ENCODE measurements at regions not wholly inside any gene's neighbourhood (a gene's known extent, or its start where the extent isn't known, plus 50 kb on each side); places are given as distances from the start of the nearest gene placed in this dataset.

- intact Hi-C loops (cut with DNase I): no loop called here
- H3K27ac ChIP-seq: no peak overlapping the region
- H3K36me3 ChIP-seq: no peaks in the 10 kb centered on the region
- H3K4me1 ChIP-seq: no peaks in the 10 kb centered on the region
- no peak for DNase-seq
- H3K9me3 ChIP-seq: no peaks in the 10 kb centered on the region
- no peak for TF ChIP-seq CTCF (IDR thresholded peaks at IDR 0.05)
- no peak overlapping the region for H3K4me3 ChIP-seq
- H3K9ac ChIP-seq (ENCODE audit: low read depth in 2 of 2, low read length in 2 of 2): no peak overlapping the region
- no peaks in the 10 kb centered on the region for H3K27me3 ChIP-seq
Measured at GRCh38 chr10:28354511-28354910, 51.6 kb upstream of the MPP7 start.

- H3K4me1 ChIP-seq: no peaks in the 10 kb centered on the region
- intact Hi-C loops (cut with DNase I): no loop called here
- no peaks in the 10 kb centered on the region for H3K9me3 ChIP-seq
- H3K9ac ChIP-seq (ENCODE audit: low read depth in 2 of 2, low read length in 2 of 2): no peak overlapping the region
- DNase-seq: no peak
- no peaks in the 10 kb centered on the region for H3K27me3 ChIP-seq
- H3K36me3 ChIP-seq: no peaks in the 10 kb centered on the region
- TF ChIP-seq CTCF (IDR thresholded peaks at IDR 0.05): no peak
- no peak overlapping the region for H3K4me3 ChIP-seq
- no peak overlapping the region for H3K27ac ChIP-seq
Measured at GRCh38 chr10:28355376-28355775, 52.5 kb upstream of the MPP7 start.

- Histone ChIP-seq H3K9me3 (no peaks in the 10 kb centered on the region), H3K4me3 (no peak overlapping the region), H3K27ac (no peak overlapping the region), H3K9ac (ENCODE audit: low read depth in 2 of 2, low read length in 2 of 2) (no peak overlapping the region), H3K27me3 (no peaks in the 10 kb centered on the region), H3K36me3 (no peaks in the 10 kb centered on the region), H3K4me1 (no peaks in the 10 kb centered on the region)
- no peak for TF ChIP-seq CTCF (IDR thresholded peaks at IDR 0.05)
- no peak for DNase-seq
- intact Hi-C loops (cut with DNase I): no loop called here
Measured at GRCh38 chr10:28359334-28359733, 56.5 kb upstream of the MPP7 start.

- Histone ChIP-seq H3K36me3 (no peaks in the 10 kb centered on the region), H3K9me3 (no peaks in the 10 kb centered on the region), H3K4me1 (no peaks in the 10 kb centered on the region), H3K4me3 (no peak overlapping the region), H3K9ac (ENCODE audit: low read depth in 2 of 2, low read length in 2 of 2) (no peak overlapping the region), H3K27me3 (no peaks in the 10 kb centered on the region), H3K27ac (no peak overlapping the region)
- TF ChIP-seq CTCF (IDR thresholded peaks at IDR 0.05): no peak
- intact Hi-C loops (cut with DNase I): no loop called here
- no peak for DNase-seq
Measured at GRCh38 chr10:28360175-28360574, 57.3 kb upstream of the MPP7 start.

- Histone ChIP-seq H3K36me3 (no peaks in the 10 kb centered on the region), H3K9me3 (no peaks in the 10 kb centered on the region), H3K9ac (ENCODE audit: low read depth in 2 of 2, low read length in 2 of 2) (no peak overlapping the region), H3K27me3 (no peaks in the 10 kb centered on the region), H3K4me1 (peaks cover 7% of the 10 kb centered on the region), H3K27ac (no peak overlapping the region), H3K4me3 (no peak overlapping the region)
- TF ChIP-seq CTCF (IDR thresholded peaks at IDR 0.05): no peak
- DNase-seq: no peak
- intact Hi-C loops (cut with DNase I): no loop called here
Measured at GRCh38 chr10:28363376-28363775, 60.5 kb upstream of the MPP7 start.

GRCh38 chr10:28365840-28366239, 63.0 kb upstream of the MPP7 start:
- peak overlapping the region in 1 of 2 donors; percentile 24 for H3K9ac ChIP-seq (ENCODE audit: low read depth in 2 of 2, low read length in 2 of 2)
- no peaks in the 10 kb centered on the region for H3K36me3 ChIP-seq
- TF ChIP-seq CTCF (IDR thresholded peaks at IDR 0.05): no peak
- DNase-seq: no peak
- peak overlapping the region; percentile 63 for H3K27ac ChIP-seq
- no peaks in the 10 kb centered on the region for H3K9me3 ChIP-seq
- no peaks in the 10 kb centered on the region for H3K27me3 ChIP-seq
- H3K4me1 ChIP-seq: peaks cover 7% of the 10 kb centered on the region
- H3K4me3 ChIP-seq: no peak overlapping the region
- intact Hi-C loops (cut with DNase I): no loop called here

All from colonic mucosa (tissue), 4 donors.